GM12878 (cell line): ENCODE measurements at regions not wholly inside any gene's neighbourhood (a gene's known extent, or its start where the extent isn't known, plus 50 kb on each side); places are given as distances from the start of the nearest gene placed in this dataset.

ENCODE experiments used
- ATAC-seq: fragments of 200-7000 bp; cut with Tn5 transposase; 3 replicates; pipeline ENCODE4 v1.9.1; 2020; ENCODE audit warnings: mild to moderate bottlenecking, moderate library complexity
- BruUV-seq: library from RNA; stranded (reverse); fragments of 400-500 nt; replicated peaks from 2 replicates; lab custom pipeline; 2021; lab: Mats Ljungman, UMichigan
- CTCF ChIA-PET: fragments of 300-600 bp; sonication (Branson Sonifier 250); formaldehyde crosslinking; extraction: SDS; loops from one replicate; lab custom pipeline; 2021; ENCODE audit warnings: inconsistent platforms; lab: Yijun Ruan, JAX
- POLR2A ChIA-PET: fragments of 350-600 bp; formaldehyde crosslinking; extraction: SDS; loops from one replicate; lab custom pipeline; 2021; ENCODE audit warnings: inconsistent platforms; lab: Charles Lee
- RAD21 ChIA-PET: fragments of 300-600 bp; sonication (Branson Sonifier 250); formaldehyde crosslinking; loops from one replicate; lab custom pipeline; 2023; ENCODE audit warnings: antibody characterized with exemption; ENCODE audit not compliant: unreplicated experiment; lab: Charles Lee
- SMC1A ChIA-PET: fragments of 300-600 bp; sonication (Branson Sonifier 250); formaldehyde crosslinking; loops from one replicate; lab custom pipeline; 2023; ENCODE audit not compliant: unreplicated experiment, uncharacterized antibody; lab: Charles Lee
- DNase-seq: peaks from one replicate; pipeline ENCODE4 v3.0.0-alpha.2; 2011; ENCODE audit warnings: low read depth, low spot score
- FAIRE-seq: peaks from 3 replicates; lab custom pipeline; 2011; peaks lifted over from hg19 to GRCh38; lab: Jason Lieb, UNC
- H2AFZ ChIP-seq: 2 replicates; pipeline ENCODE4 v1.6.0; 2011; ENCODE audit warnings: low read depth, low read length, control low read depth; ENCODE audit not compliant: control insufficient read depth
- H3K27ac ChIP-seq: 2 replicates; pipeline ENCODE4 v1.5.1; 2011; ENCODE audit warnings: control low read depth; ENCODE audit not compliant: control insufficient read depth, insufficient read depth
- H3K27me3 ChIP-seq, 2 experiments: replicated peaks in 1 of 2; 2 replicates each; pipeline versions ENCODE4 v1.6.0 to v1.6.1; 2011; ENCODE audit warnings: low read length in 1 of 2; ENCODE audit not compliant: control insufficient read depth in 2 of 2, insufficient read depth in 2 of 2
- H3K36me3 ChIP-seq, 2 experiments: 2 replicates each; pipeline ENCODE4 v1.5.1; 2011; ENCODE audit warnings: low read length in 1 of 2; ENCODE audit not compliant: control insufficient read depth in 2 of 2, insufficient read depth in 2 of 2
- H3K4me1 ChIP-seq: 2 replicates; pipeline ENCODE4 v1.6.1; 2011; ENCODE audit warnings: mild to moderate bottlenecking, low read length, moderate library complexity, mixed read lengths; ENCODE audit not compliant: control insufficient read depth, insufficient read depth
- H3K4me2 ChIP-seq: 2 replicates; pipeline ENCODE4 v1.6.0; 2011; ENCODE audit warnings: control low read depth; ENCODE audit not compliant: control insufficient read depth, insufficient read depth
- H3K4me3 ChIP-seq: fragments of 200-600 bp; sonication (generic); 2 replicates; pipeline ENCODE4 v1.5.1; 2016
- H3K79me2 ChIP-seq: 2 replicates; pipeline ENCODE4 v1.6.0; 2011; ENCODE audit warnings: low read length; ENCODE audit not compliant: control insufficient read depth, insufficient read depth
- H3K9ac ChIP-seq: 2 replicates; pipeline ENCODE4 v1.8.0; 2011; ENCODE audit warnings: low read length, control low read depth, mixed read lengths; ENCODE audit not compliant: control insufficient read depth, insufficient read depth
- H3K9me3 ChIP-seq: replicated peaks from 3 replicates; pipeline ENCODE4 v1.5.1; 2011; ENCODE audit warnings: mild to moderate bottlenecking, low read length; ENCODE audit not compliant: control insufficient read depth, insufficient read depth
- H4K20me1 ChIP-seq: 2 replicates; pipeline ENCODE4 v1.6.0; 2011; ENCODE audit not compliant: control insufficient read depth, insufficient read depth
- BCL11A ChIP-seq: IDR thresholded peaks from 2 replicates; pipeline ENCODE4 v1.6.1; 2011; ENCODE audit warnings: low read depth, low read length
- BRCA1 ChIP-seq: IDR thresholded peaks from 2 replicates; pipeline ENCODE4 v1.6.1; 2011; ENCODE audit warnings: low read depth, low read length, improper control_type of control experiment
- CUX1 ChIP-seq: IDR thresholded peaks from 2 replicates; pipeline ENCODE4 v1.6.1; 2012; ENCODE audit warnings: improper control_type of control experiment, low read depth, low read length; ENCODE audit not compliant: insufficient replicate concordance
- HDAC6 ChIP-seq: fragments of 200-600 bp; sonication (generic); IDR thresholded peaks from one replicate; pipeline ENCODE4 v1.8.0; 2017; ENCODE audit warnings: antibody characterized with exemption; ENCODE audit not compliant: unreplicated experiment
- IRF3 ChIP-seq: fragments of 450-650 bp; IDR thresholded peaks from 2 replicates; pipeline ENCODE4 v1.6.1; 2014; ENCODE audit warnings: mild to moderate bottlenecking
- KLF5 ChIP-seq: fragments of 450-650 bp; IDR thresholded peaks from 2 replicates; pipeline ENCODE4 v1.6.1; 2014; ENCODE audit warnings: mild to moderate bottlenecking; ENCODE audit not compliant: partially characterized antibody
- LARP7 ChIP-seq: fragments of 450-650 bp; IDR thresholded peaks from 2 replicates; pipeline ENCODE4 v1.6.1; 2017; ENCODE audit warnings: mild to moderate bottlenecking
- MEF2A ChIP-seq: IDR thresholded peaks from 2 replicates; pipeline ENCODE4 v1.6.1; 2011; ENCODE audit warnings: low read depth, mild to moderate bottlenecking, low read length, moderate library complexity; ENCODE audit not compliant: insufficient read depth
- MEF2B ChIP-seq: fragments of 450-650 bp; IDR thresholded peaks from 2 replicates; pipeline ENCODE4 v1.6.1; 2018; ENCODE audit warnings: mild to moderate bottlenecking, moderate library complexity; ENCODE audit not compliant: partially characterized antibody, poor library complexity, severe bottlenecking
- MLLT1 ChIP-seq: fragments of 450-650 bp; IDR thresholded peaks from 2 replicates; pipeline ENCODE4 v1.6.1; 2016; ENCODE audit warnings: mild to moderate bottlenecking
- RFX5 ChIP-seq: IDR thresholded peaks from 2 replicates; pipeline ENCODE4 v1.6.1; 2011; ENCODE audit warnings: low read depth, low read length, improper control_type of control experiment
- SIX5 ChIP-seq: IDR thresholded peaks from 2 replicates; pipeline ENCODE4 v1.6.1; 2011; ENCODE audit warnings: mild to moderate bottlenecking, low read depth, low read length, moderate library complexity; ENCODE audit not compliant: severe bottlenecking
- STAT1 ChIP-seq: fragments of 450-650 bp; conservative IDR thresholded peaks from 2 replicates; pipeline ENCODE4 v1.6.1; 2014; ENCODE audit warnings: antibody characterized with exemption, mild to moderate bottlenecking
- USF1 ChIP-seq: IDR thresholded peaks from 2 replicates; pipeline ENCODE4 v1.6.1; 2011; ENCODE audit warnings: borderline replicate concordance, low read depth, mild to moderate bottlenecking, moderate library complexity, mixed read lengths, low read length; ENCODE audit not compliant: insufficient read depth; ENCODE audit errors: extremely low read length
- YBX1 ChIP-seq: fragments of 450-650 bp; IDR thresholded peaks from 2 replicates; pipeline ENCODE4 v1.6.1; 2016; ENCODE audit warnings: antibody characterized with exemption
- YY1 ChIP-seq: IDR thresholded peaks from 2 replicates; pipeline ENCODE4 v1.6.1; 2011; ENCODE audit warnings: low read depth, mild to moderate bottlenecking, low read length
- ZNF24 ChIP-seq: fragments of 450-650 bp; IDR thresholded peaks from 2 replicates; pipeline ENCODE4 v1.6.1; 2017; ENCODE audit warnings: antibody characterized with exemption, mild to moderate bottlenecking
- WGBS: methylation state at CpG from one replicate; pipeline ENCODE4 v1.1.6; 2016; ENCODE audit warnings: low lambda C conversion rate; ENCODE audit not compliant: insufficient replicate concordance, insufficient coverage; ENCODE audit errors: missing lambda C conversion rate; 5-methylcytosine and 5-hydroxymethylcytosine counted together
- in situ Hi-C: fragments of 300-500 bp; cut with MboI; formaldehyde crosslinking; loops from 9 replicates; pipeline ENCODE4 v1.14.3; 2018; ENCODE audit warnings: mixed read lengths
- intact Hi-C: fragments of 100-400 bp; cut with micrococcal nuclease; formaldehyde crosslinking; loops from one replicate; pipeline ENCODE4 v1.14.2; 2022; ENCODE audit not compliant: unreplicated experiment

- FAIRE-seq (no peak), ATAC-seq (no peak), DNase-seq (no peak)
- RAD21 ChIA-PET = no interaction called here
- H3K4me2 ChIP-seq = no peak overlapping the region
- H4K20me1 ChIP-seq = no peaks in the 10 kb centered on the region
- CTCF ChIA-PET = interaction anchor here (0.7 kb wide), 1 partner anchor 10 kb away, joined by 4 read pairs; no protein-coding TSS in a partner anchor
- no peaks in the 10 kb centered on the region for H3K79me2 ChIP-seq
- H2AFZ ChIP-seq = no peak overlapping the region
- no peak overlapping the region for H3K4me3 ChIP-seq
- SMC1A ChIA-PET = interaction anchor here (1.0 kb wide), 1 partner anchor 8 kb away, joined by 4 read pairs; no protein-coding TSS in a partner anchor
- intact Hi-C loops (no loop called here), in situ Hi-C loops (no loop called here)
- H3K9ac ChIP-seq = no peak overlapping the region
- no peaks in the 10 kb centered on the region for H3K27me3 ChIP-seq
- H3K27ac ChIP-seq = no peak overlapping the region
- H3K4me1 ChIP-seq = no peaks in the 10 kb centered on the region
- WGBS = 70% methylated on average over 4 of the region's 4 CpGs
- POLR2A ChIA-PET = interaction anchor here (0.5 to 0.9 kb wide), 5 partner anchors 12 to 1480 kb away, joined by 3 to 6 read pairs (median 4); no protein-coding TSS in a partner anchor
- no peaks in the 10 kb centered on the region for H3K36me3 ChIP-seq
- H3K9me3 ChIP-seq = no peaks in the 10 kb centered on the region; the same call in 2 of the 3 replicates
- BruUV-seq = no TSS peak
- no peak for TF ChIP-seq IRF3
- no peak for TF ChIP-seq USF1
- TF ChIP-seq MEF2B = no peak
- TF ChIP-seq BCL11A = no peak
- no peak for TF ChIP-seq SIX5
- no peak for TF ChIP-seq LARP7
- no peak for TF ChIP-seq HDAC6
- no peak for TF ChIP-seq MEF2A
- no peak for TF ChIP-seq STAT1
- TF ChIP-seq BRCA1 = no peak
- TF ChIP-seq YY1 = no peak
- no peak for TF ChIP-seq RFX5
- no peak for TF ChIP-seq MLLT1
- no peak for TF ChIP-seq CUX1
- no peak for TF ChIP-seq YBX1
- TF ChIP-seq KLF5 = no peak
- no peak for TF ChIP-seq ZNF24
Measured at GRCh38 chr1:224791362-224791941, 138.0 kb upstream of the DNAH14 start.
